ENCODE measurements at regions not wholly inside any gene's neighbourhood (a gene's known extent, or its start where the extent isn't known, plus 50 kb on each side); places are given as distances from the start of the nearest gene placed in this dataset.

GRCh38 chrX:36510736-36511135 lies 497.4 kb upstream of the FAM47C start:
- Histone ChIP-seq H4K91ac (ENCODE audit: insufficient read length, low read depth, low read length) (no peak overlapping the region), H3K9ac (ENCODE audit: extremely low read depth, insufficient read length, low read length) (no peak overlapping the region), H2AK5ac (ENCODE audit: insufficient read length, low read length) (no peak overlapping the region), H4K5ac (ENCODE audit: insufficient read length, low read depth, low read length) (no peak overlapping the region), H4K20me1 (ENCODE audit: control insufficient read depth, insufficient read depth, insufficient read length) (no peaks in the 10 kb centered on the region), H2BK120ac (ENCODE audit: low read depth, low read length, poor library complexity, severe bottlenecking) (no peak overlapping the region), H2BK15ac (ENCODE audit: low read depth, low read length) (no peak overlapping the region), H3K79me2 (ENCODE audit: insufficient read depth, low read length) (no peaks in the 10 kb centered on the region), H3K23me2 (ENCODE audit: insufficient read length, low read depth, low read length, poor library complexity, severe bottlenecking) (no peaks in the 10 kb centered on the region), H3K56ac (ENCODE audit: insufficient read length, low read depth, low read length) (no peak overlapping the region), H3K18ac (ENCODE audit: insufficient read length, low read depth, low read length) (no peak overlapping the region), H2AFZ (ENCODE audit: low read length) (no peak overlapping the region), H3K14ac (ENCODE audit: insufficient read depth, low read length) (no peak overlapping the region), H4K8ac (replicated peaks; ENCODE audit: insufficient read length, low read depth, low read length) (no peak overlapping the region), H2BK20ac (ENCODE audit: low read depth, low read length, poor library complexity, severe bottlenecking) (no peak overlapping the region), H3K79me1 (ENCODE audit: insufficient read depth, low read depth, low read length, poor library complexity, severe bottlenecking) (no peaks in the 10 kb centered on the region), H3K23ac (ENCODE audit: insufficient read length, low read depth, low read length) (no peak overlapping the region), H3K27me3 (ENCODE audit: insufficient read depth, low read length) (no peaks in the 10 kb centered on the region), H3K4me1 (ENCODE audit: insufficient read depth, low read length) (no peaks in the 10 kb centered on the region), H3K9me3 (ENCODE audit: control insufficient read depth, low read depth, low read length) (peaks cover 21% of the 10 kb centered on the region), H3K4ac (ENCODE audit: low read depth, low read length) (no peak overlapping the region), H2BK12ac (ENCODE audit: insufficient read length, low read depth, low read length) (no peak overlapping the region), H3T11ph (ENCODE audit: low read length) (no peak overlapping the region), H3K27ac (ENCODE audit: insufficient read length, low read depth, low read length) (no peak overlapping the region), H3K4me2 (ENCODE audit: insufficient read depth, insufficient read length, low read length) (no peak overlapping the region), H2BK5ac (ENCODE audit: insufficient read length, low read length) (no peak overlapping the region)
- no peak for TF ChIP-seq CTCF (conservative IDR thresholded peaks at IDR 0.05)
- Mint-ChIP-seq H3K4me1 (no peaks in the 10 kb centered on the region), H3K27me3 (ENCODE audit: low read depth) (no peaks in the 10 kb centered on the region; the same call in 1 of the 2 replicates), H3K36me3 (ENCODE audit: insufficient read depth in 1 of 3, low read depth in 3 of 3) (peaks cover 15 to 28% (median 16%) of the 10 kb centered on the region in 3 experiments), H3K9me3 (peaks cover 72 to 74% of the 10 kb centered on the region in 2 experiments), H3K27ac (no peak overlapping the region), H3K4me3 (no peak overlapping the region)
- DNase-seq, result no peak

All from H9 (cell line).